Adrenal gland (tissue), 9 donors: ENCODE measurements at regions not wholly inside any gene's neighbourhood (a gene's known extent, or its start where the extent isn't known, plus 50 kb on each side); places are given as distances from the start of the nearest gene placed in this dataset.

ENCODE experiments used
- DNase-seq, 7 donors: peaks; one replicate each; pipeline ENCODE4 v3.0.0-alpha.2; 2019 to 2020
- H3K27ac ChIP-seq, 5 donors: fragments of 200-600 bp; sonication (generic) in 4 of 5; 1 replicate in 3 of 5; 2 replicates in 2 of 5; pipeline versions ENCODE4 v1.5.1 to v1.8.0; 2016 to 2020; ENCODE audit warnings: mild to moderate bottlenecking in 1 of 5
- H3K27me3 ChIP-seq: fragments of 200-600 bp; 2 replicates; pipeline ENCODE4 v1.8.0; 2021
- H3K36me3 ChIP-seq, 2 donors: fragments of 200-600 bp; replicated peaks in 1 of 2; 1 replicate in 1 of 2; 2 replicates in 1 of 2; pipeline versions ENCODE4 v1.5.1 to v1.8.0; 2018 to 2022
- H3K4me1 ChIP-seq, 2 donors: fragments of 200-600 bp; replicated peaks in 1 of 2; 1 replicate in 1 of 2; 2 replicates in 1 of 2; pipeline versions ENCODE4 v1.5.1 to v1.8.0; 2018 to 2021
- H3K4me3 ChIP-seq, 4 donors: fragments of 200-600 bp; sonication (generic) in 3 of 4; one replicate each; pipeline ENCODE4 v1.5.1; 2016 to 2018
- H3K9me3 ChIP-seq, 3 donors: fragments of 200-600 bp; sonication (generic) in 1 of 3; replicated peaks in 1 of 3; 1 replicate in 2 of 3; 2 replicates in 1 of 3; pipeline versions ENCODE4 v1.5.1 to v1.8.0; 2016 to 2021
- CTCF ChIP-seq, 6 experiments: fragments of 450-650 bp in 4 of 6; fragments of 200-600 bp in 2 of 6; sonication (generic) in 1 of 6; IDR thresholded peaks; 1 replicate in 5 of 6; 2 replicates in 1 of 6; pipeline versions ENCODE4 v1.5.1 to v1.8.0; 2016 to 2021; ENCODE audit warnings: antibody characterized with exemption in 6 of 6, mild to moderate bottlenecking in 2 of 6, moderate library complexity in 1 of 6
- POLR2A ChIP-seq, 2 donors: fragments of 450-650 bp; IDR thresholded peaks; one replicate each; pipeline ENCODE4 v1.6.1; 2017; ENCODE audit warnings: antibody characterized with exemption in 2 of 2, mild to moderate bottlenecking in 2 of 2, moderate library complexity in 1 of 2
- WGBS, 4 donors: extraction: QIAGEN DNeasy Blood & Tissue Kit in 2 of 4; methylation state at CpG; one replicate each; pipeline versions ENCODE4 v1.1.5 to v1.1.7; 2013 to 2017; 5-methylcytosine and 5-hydroxymethylcytosine counted together
- intact Hi-C, 2 donors: fragments of 100-400 bp; cut with DNase I; formaldehyde crosslinking; loops; one replicate each; pipeline versions ENCODE4 v1.14.1 to v1.15.0; 2022 to 2023
- donor health status: healthy with polysubstance abuse.
- donor health status: Bipolar disorder and iron deficiency.
- donor health status: DM: yes; HTN: yes; CAD: no.
- donor health status: DM: no; HTN: no; CAD: no.
- donor health status: DM: no; HTN: no; CAD: no.

GRCh38 chr5:115377468-115378217 is 81.2 kb upstream of the CCDC112 start:
- WGBS, 4 donors: 61 to 77% (median 71%) methylated on average over 2 to 4 of the region's 4 CpGs
- intact Hi-C loops: no loop called here

GRCh38 chr5:115375893-115376292 is 79.4 kb upstream of the CCDC112 start:
- peak in 1 of 7 donors; percentile 12 for DNase-seq
- intact Hi-C loops: no loop called here
- TF ChIP-seq CTCF (IDR thresholded peaks at IDR 0.05) (no peak), POLR2A (IDR thresholded peaks at IDR 0.05) (no peak)
- Histone ChIP-seq H3K9me3 (no peaks in the 10 kb centered on the region), H3K36me3 (no peaks in the 10 kb centered on the region), H3K4me1 (peaks cover 0 to 6% of the 10 kb centered on the region in 2 donors), H3K27me3 (no peaks in the 10 kb centered on the region), H3K4me3 (no peak overlapping the region), H3K27ac (no peak overlapping the region)
- WGBS, 4 donors: 66 to 73% (median 69%) methylated on average over 4 to 5 of the region's 5 CpGs

More at GRCh38 chr5:115377468-115378217, 81.2 kb upstream of the CCDC112 start:
- Histone ChIP-seq H3K9me3 (no peaks in the 10 kb centered on the region), H3K4me1 (peaks cover 0 to 6% of the 10 kb centered on the region in 2 donors), H3K36me3 (no peaks in the 10 kb centered on the region), H3K4me3 (no peak overlapping the region), H3K27ac (no peak overlapping the region), H3K27me3 (no peaks in the 10 kb centered on the region)
- TF ChIP-seq CTCF (IDR thresholded peaks at IDR 0.05): peak in 5 of 6 experiments; percentile 19 to 41 (median 29)
- TF ChIP-seq POLR2A (IDR thresholded peaks at IDR 0.05): no peak
- DNase-seq: no peak

- whole genome bisulfite sequencing, 4 donors: 82 to 91% (median 88%) methylated on average over 3 of the region's 3 CpGs
- H3K27ac ChIP-seq: no peak overlapping the region
- intact Hi-C loops: no loop called here
- no peak for TF ChIP-seq CTCF (IDR thresholded peaks at IDR 0.05)
- TF ChIP-seq POLR2A (IDR thresholded peaks at IDR 0.05): no peak
- no peak overlapping the region for H3K4me3 ChIP-seq
- H3K4me1 ChIP-seq: peaks cover 0 to 6% of the 10 kb centered on the region in 2 donors
- no peaks in the 10 kb centered on the region for H3K27me3 ChIP-seq
- no peaks in the 10 kb centered on the region for H3K36me3 ChIP-seq
- DNase-seq: no peak
- no peaks in the 10 kb centered on the region for H3K9me3 ChIP-seq
Measured at GRCh38 chr5:115374057-115374775, 77.8 kb upstream of the CCDC112 start.

- Histone ChIP-seq H3K4me3 (no peak overlapping the region), H3K27me3 (no peaks in the 10 kb centered on the region), H3K9me3 (no peaks in the 10 kb centered on the region), H3K27ac (no peak overlapping the region), H3K4me1 (no peaks in the 10 kb centered on the region), H3K36me3 (no peaks in the 10 kb centered on the region)
- no peak for DNase-seq
- TF ChIP-seq CTCF (IDR thresholded peaks at IDR 0.05): no peak
- no peak for TF ChIP-seq POLR2A (IDR thresholded peaks at IDR 0.05)
- intact Hi-C loops: no loop called here
- 67 to 77% (median 73%) methylated on average over 2 of the region's 2 CpGs for WGBS, 4 donors
Measured at GRCh38 chr5:115372146-115372545, 75.7 kb upstream of the CCDC112 start.
